H1 (cell line): ENCODE measurements at regions not wholly inside any gene's neighbourhood (a gene's known extent, or its start where the extent isn't known, plus 50 kb on each side); places are given as distances from the start of the nearest gene placed in this dataset.

ENCODE experiments used
- CTCF ChIA-PET: fragments of 300-600 bp; sonication (Branson Sonifier 250); formaldehyde crosslinking; loops from one replicate; lab custom pipeline; 2021; ENCODE audit not compliant: partially characterized antibody; lab: Charles Lee
- POLR2A ChIA-PET: fragments of 300-600 bp; sonication (Branson Sonifier 250); formaldehyde crosslinking; loops from one replicate; lab custom pipeline; 2021; ENCODE audit warnings: inconsistent platforms; ENCODE audit not compliant: partially characterized antibody; lab: Charles Lee
- DNase-seq, 2 experiments: peaks; one replicate each; pipeline versions ENCODE4 v3.0.0 to v3.0.0-alpha.2; 2010 to 2022; ENCODE audit warnings: low spot score in 2 of 2, low read depth in 1 of 2, mixed read lengths in 1 of 2
- FAIRE-seq: peaks from 2 replicates; lab custom pipeline; 2011; peaks lifted over from hg19 to GRCh38; lab: Jason Lieb, UNC
- H2AFZ ChIP-seq: 2 replicates; pipeline ENCODE4 v1.8.1; 2012; ENCODE audit warnings: low read length, inconsistent platforms
- H2AK5ac ChIP-seq: 2 replicates; pipeline ENCODE4 v1.6.1; 2013; ENCODE audit warnings: low read depth, low read length
- H2BK120ac ChIP-seq: replicated peaks from 2 replicates; pipeline ENCODE3; 2013; ENCODE audit warnings: low read depth, low read length, inconsistent platforms
- H2BK12ac ChIP-seq: 2 replicates; pipeline ENCODE4 v1.6.1; 2013; ENCODE audit warnings: low read depth, low read length
- H2BK15ac ChIP-seq: 2 replicates; pipeline ENCODE4 v1.6.1; 2013; ENCODE audit warnings: low read length
- H2BK20ac ChIP-seq: 2 replicates; pipeline ENCODE4 v1.6.1; 2013; ENCODE audit warnings: low read length
- H2BK5ac ChIP-seq: 2 replicates; pipeline ENCODE4 v1.6.1; 2013; ENCODE audit warnings: low read depth, low read length
- H3K14ac ChIP-seq: 2 replicates; pipeline ENCODE4 v1.6.1; 2013; ENCODE audit warnings: inconsistent platforms; ENCODE audit not compliant: insufficient read length
- H3K18ac ChIP-seq: 2 replicates; pipeline ENCODE4 v1.6.1; 2013; ENCODE audit warnings: low read length; ENCODE audit errors: extremely low read depth
- H3K23ac ChIP-seq: 2 replicates; pipeline ENCODE4 v1.6.1; 2013; ENCODE audit warnings: inconsistent platforms; ENCODE audit not compliant: insufficient read length
- H3K23me2 ChIP-seq: 2 replicates; pipeline ENCODE4 v1.6.1; 2013; ENCODE audit warnings: low read depth, low read length
- H3K27ac ChIP-seq: 2 replicates; pipeline ENCODE4 v1.6.1; 2011; ENCODE audit warnings: low read depth, low read length, inconsistent platforms
- H3K27me3 ChIP-seq, 4 experiments: replicated peaks in 1 of 4; 1 replicate in 1 of 4; 2 replicates in 3 of 4; pipeline versions ENCODE4 v1.6.1 to v1.8.1; 2011 to 2013; ENCODE audit warnings: low read length in 3 of 4, mild to moderate bottlenecking in 3 of 4, inconsistent platforms in 2 of 4, mixed read lengths in 2 of 4, moderate library complexity in 1 of 4; ENCODE audit not compliant: control insufficient read depth in 3 of 4, insufficient read depth in 3 of 4; ENCODE audit errors: extremely low read depth in 1 of 4
- H3K36me3 ChIP-seq, 4 experiments: 2 replicates each; pipeline versions ENCODE4 v1.6.1 to v1.8.1; 2011 to 2013; ENCODE audit warnings: mild to moderate bottlenecking in 4 of 4, low read length in 3 of 4, moderate library complexity in 2 of 4, control low read depth in 1 of 4, inconsistent platforms in 1 of 4; ENCODE audit not compliant: insufficient read depth in 4 of 4, control insufficient read depth in 2 of 4
- H3K4ac ChIP-seq: replicated peaks from 2 replicates; pipeline ENCODE3; 2013; ENCODE audit warnings: low read length, low read depth, mixed read lengths, inconsistent platforms; ENCODE audit not compliant: insufficient read length
- H3K4me1 ChIP-seq, 4 experiments: replicated peaks in 1 of 4; 1 replicate in 1 of 4; 2 replicates in 3 of 4; pipeline versions ENCODE4 v1.6.1 to v1.8.1; 2011 to 2013; ENCODE audit warnings: low read length in 3 of 4, inconsistent platforms in 2 of 4, mixed read lengths in 1 of 4; ENCODE audit not compliant: insufficient read depth in 4 of 4, control insufficient read depth in 3 of 4
- H3K4me2 ChIP-seq, 2 experiments: 2 replicates each; pipeline versions ENCODE4 v1.6.1 to v1.8.1; 2011 to 2013; ENCODE audit warnings: low read depth in 2 of 2, low read length in 2 of 2, control low read depth in 1 of 2, inconsistent platforms in 1 of 2, mild to moderate bottlenecking in 1 of 2; ENCODE audit not compliant: insufficient read depth in 1 of 2
- H3K4me3 ChIP-seq, 4 experiments: fragments of 200-600, 300-600 bp in 1 of 4; sonication (generic), shearing (Covaris generic), sonication (Bioruptor Twin) in 1 of 4; 2 replicates each; pipeline versions ENCODE4 v1.5.1 to v1.8.1; 2011 to 2016; ENCODE audit warnings: low read length in 4 of 4, low read depth in 3 of 4, control low read depth in 2 of 4, inconsistent platforms in 2 of 4, mild to moderate bottlenecking in 2 of 4, mixed read lengths in 1 of 4, moderate library complexity in 1 of 4; ENCODE audit not compliant: insufficient read depth in 2 of 4; ENCODE audit errors: extremely low read depth in 1 of 4
- H3K56ac ChIP-seq: replicated peaks from 2 replicates; pipeline ENCODE3; 2013; ENCODE audit warnings: low read depth, mild to moderate bottlenecking, mixed read lengths, low read length, inconsistent platforms; ENCODE audit not compliant: insufficient read length
- H3K79me1 ChIP-seq: 2 replicates; pipeline ENCODE4 v1.6.1; 2013; ENCODE audit warnings: low read depth, low read length, control low read depth
- H3K79me2 ChIP-seq, 2 experiments: 2 replicates each; pipeline versions ENCODE4 v1.6.1 to v1.8.1; 2012 to 2013; ENCODE audit warnings: low read length in 2 of 2, mild to moderate bottlenecking in 2 of 2, inconsistent platforms in 1 of 2; ENCODE audit not compliant: insufficient read depth in 2 of 2, control insufficient read depth in 1 of 2
- H3K9ac ChIP-seq, 4 experiments: replicated peaks in 1 of 4; 1 replicate in 1 of 4; 2 replicates in 3 of 4; pipeline versions ENCODE4 v1.6.1 to v1.8.1; 2011 to 2013; ENCODE audit warnings: low read depth in 3 of 4, low read length in 3 of 4, control low read depth in 2 of 4, mild to moderate bottlenecking in 2 of 4, moderate library complexity in 2 of 4, inconsistent platforms in 1 of 4; ENCODE audit errors: extremely low read depth in 1 of 4
- H3K9me3 ChIP-seq, 2 experiments: 2 replicates each; pipeline versions ENCODE4 v1.6.1 to v1.8.1; 2012 to 2013; ENCODE audit warnings: mild to moderate bottlenecking in 2 of 2, moderate library complexity in 2 of 2, control low read depth in 1 of 2, inconsistent platforms in 1 of 2, low read depth in 1 of 2, low read length in 1 of 2, mixed read lengths in 1 of 2; ENCODE audit not compliant: insufficient read depth in 2 of 2
- H4K20me1 ChIP-seq, 2 experiments: replicated peaks in 1 of 2; 2 replicates each; pipeline versions ENCODE3 to v1.8.1; 2011 to 2013; ENCODE audit warnings: inconsistent platforms in 2 of 2, low read length in 2 of 2, mild to moderate bottlenecking in 1 of 2; ENCODE audit not compliant: insufficient read depth in 2 of 2, control insufficient read depth in 1 of 2
- H4K5ac ChIP-seq: 2 replicates; pipeline ENCODE4 v1.6.1; 2013; ENCODE audit warnings: low read length, low read depth, mixed read lengths, inconsistent platforms; ENCODE audit not compliant: insufficient read length
- H4K8ac ChIP-seq: 2 replicates; pipeline ENCODE4 v1.8.0; 2013; ENCODE audit warnings: mild to moderate bottlenecking, moderate library complexity, low read length, inconsistent platforms; ENCODE audit not compliant: insufficient read depth; ENCODE audit errors: extremely low read depth
- H4K91ac ChIP-seq: replicated peaks from 2 replicates; pipeline ENCODE3; 2013; ENCODE audit warnings: low read length, mixed read lengths, inconsistent platforms; ENCODE audit not compliant: insufficient read length
- BCL11A ChIP-seq, 2 experiments: IDR thresholded peaks; one replicate each; pipeline ENCODE4 v1.6.1; 2011; ENCODE audit warnings: low read depth in 2 of 2, low read length in 2 of 2, mild to moderate bottlenecking in 2 of 2
- CBX8 ChIP-seq: fragments of 300-800, 300-1000 bp; sonication (generic); IDR thresholded peaks from 2 replicates; pipeline ENCODE4 v1.7.1; 2016; ENCODE audit warnings: low read depth, low read length, borderline replicate concordance
- HDAC2 ChIP-seq, 2 experiments: fragments of 300-600 bp in 1 of 2; sonication (generic) in 1 of 2; IDR thresholded peaks; 2 replicates each; pipeline ENCODE4 v1.6.1; 2011 to 2012; ENCODE audit warnings: low read depth in 2 of 2, low read length in 2 of 2, mild to moderate bottlenecking in 2 of 2, moderate library complexity in 2 of 2, borderline replicate concordance in 1 of 2, inconsistent platforms in 1 of 2
- JUN ChIP-seq: IDR thresholded peaks from 2 replicates; pipeline ENCODE4 v1.6.1; 2011; ENCODE audit warnings: low read depth, mild to moderate bottlenecking, improper control_type of control experiment, low read length
- JUND ChIP-seq: IDR thresholded peaks from 2 replicates; pipeline ENCODE4 v1.6.1; 2011; ENCODE audit warnings: mild to moderate bottlenecking, improper control_type of control experiment, low read length
- NRF1 ChIP-seq: IDR thresholded peaks from 2 replicates; pipeline ENCODE4 v1.6.1; 2011; ENCODE audit warnings: mild to moderate bottlenecking, low read depth, low read length, improper control_type of control experiment
- POLR2A ChIP-seq, 2 experiments: IDR thresholded peaks; 1 replicate in 1 of 2; 2 replicates in 1 of 2; pipeline ENCODE4 v1.6.1; 2011; ENCODE audit warnings: low read depth in 2 of 2, low read length in 2 of 2, mild to moderate bottlenecking in 2 of 2; ENCODE audit errors: control extremely low read depth in 1 of 2
- POLR2AphosphoS5 ChIP-seq: IDR thresholded peaks from 2 replicates; pipeline ENCODE4 v1.6.1; 2011; ENCODE audit warnings: low read depth, low read length
- RBBP5 ChIP-seq: IDR thresholded peaks from 2 replicates; pipeline ENCODE4 v1.7.1; 2012; ENCODE audit warnings: low read depth, mild to moderate bottlenecking, inconsistent platforms, low read length, moderate library complexity, borderline replicate concordance
- RFX5 ChIP-seq: IDR thresholded peaks from 2 replicates; pipeline ENCODE4 v1.6.1; 2011; ENCODE audit warnings: low read depth, low read length, improper control_type of control experiment, borderline replicate concordance
- SIN3A ChIP-seq, 2 experiments: IDR thresholded peaks in 1 of 2; conservative IDR thresholded peaks in 1 of 2; 2 replicates each; pipeline ENCODE4 v1.6.1; 2011 to 2012; ENCODE audit warnings: low read length in 2 of 2, improper control_type of control experiment in 1 of 2, low read depth in 1 of 2, mild to moderate bottlenecking in 1 of 2
- SIX5 ChIP-seq: IDR thresholded peaks from 2 replicates; pipeline ENCODE4 v1.6.1; 2011; ENCODE audit warnings: mild to moderate bottlenecking, low read depth, low read length
- SP4 ChIP-seq: IDR thresholded peaks from 2 replicates; pipeline ENCODE4 v1.6.1; 2012; ENCODE audit warnings: low read length, inconsistent platforms
- TAF7 ChIP-seq: optimal IDR thresholded peaks from 2 replicates; pipeline ENCODE3; 2011; ENCODE audit warnings: low read depth, mild to moderate bottlenecking, inconsistent platforms, low read length, moderate library complexity, borderline replicate concordance
- TCF12 ChIP-seq: IDR thresholded peaks from 2 replicates; pipeline ENCODE4 v1.6.1; 2011; ENCODE audit warnings: low read depth, mild to moderate bottlenecking, low read length
- YY1 ChIP-seq: IDR thresholded peaks from 2 replicates; pipeline ENCODE4 v1.6.1; 2011; ENCODE audit warnings: low read depth, mild to moderate bottlenecking, low read length
- ZNF274 ChIP-seq: IDR thresholded peaks from 2 replicates; pipeline ENCODE4 v1.7.0; 2012; ENCODE audit warnings: low read length, borderline replicate concordance; ENCODE audit errors: extremely low read depth
- WGBS, 2 experiments: shearing (Covaris generic) in 1 of 2; methylation state at CpG; one replicate each; pipeline versions ENCODE4 v1.1.6 to v1.1.7; 2013 to 2015; ENCODE audit warnings: low lambda C conversion rate in 2 of 2, mixed read lengths in 2 of 2, inconsistent platforms in 1 of 2, low coverage in 1 of 2, missing lambda C conversion rate in 1 of 2; ENCODE audit not compliant: insufficient replicate concordance in 2 of 2, insufficient coverage in 1 of 2, insufficient read length in 1 of 2; ENCODE audit errors: extremely low coverage in 1 of 2, missing lambda C conversion rate in 1 of 2; 5-methylcytosine and 5-hydroxymethylcytosine counted together

DNA sequence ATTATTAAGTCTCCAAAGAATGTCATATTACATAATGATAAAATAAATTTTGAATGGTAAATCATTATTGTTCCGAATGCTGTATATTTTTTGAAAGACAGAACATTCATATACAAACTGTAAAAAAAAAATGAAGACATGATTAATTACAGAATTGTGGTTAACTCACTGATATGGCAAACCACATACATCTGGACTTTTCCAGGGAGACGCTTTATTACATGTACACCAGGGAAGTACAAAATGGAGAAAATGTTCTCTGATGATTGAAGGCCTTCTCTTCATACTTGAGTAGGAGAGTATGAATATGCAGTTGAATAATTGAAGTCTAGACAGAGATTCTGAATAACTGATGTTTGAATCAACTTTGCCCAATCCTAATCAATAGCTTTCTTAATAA is 1886.9 kb downstream of the EFNA5 start:
- Histone ChIP-seq H2AK5ac (no peak overlapping the region), H2BK120ac (no peak overlapping the region), H3K56ac (no peak overlapping the region), H2BK12ac (no peak overlapping the region), H3K27ac (no peak overlapping the region), H4K8ac (no peak overlapping the region), H3K4me1 (no peaks in the 10 kb centered on the region), H2BK20ac (no peak overlapping the region), H3K79me2 (no peaks in the 10 kb centered on the region), H4K20me1 (no peaks in the 10 kb centered on the region), H3K27me3 (no peaks in the 10 kb centered on the region), H3K79me1 (no peaks in the 10 kb centered on the region), H3K23ac (no peak overlapping the region), H3K4ac (no peak overlapping the region), H3K14ac (no peak overlapping the region), H4K91ac (no peak overlapping the region), H4K5ac (no peak overlapping the region), H3K4me2 (no peak overlapping the region), H3K9me3 (no peaks in the 10 kb centered on the region), H3K23me2 (no peaks in the 10 kb centered on the region), H2BK5ac (no peak overlapping the region), H3K18ac (no peak overlapping the region), H3K36me3 (no peaks in the 10 kb centered on the region), H2BK15ac (no peak overlapping the region), H3K9ac (no peak overlapping the region), H2AFZ (no peak overlapping the region), H3K4me3 (no peak overlapping the region)
- ChIA-PET POLR2A (no interaction called here), CTCF (no interaction called here)
- no peak for FAIRE-seq
- DNase-seq, result no peak
- WGBS, 2 experiments, result 95% methylated on average over 2 of the region's 2 CpGs; no CpG with 5 or more reads in 1 of the 2 experiments
- TF ChIP-seq TCF12 (no peak), POLR2AphosphoS5 (no peak), RFX5 (no peak), TAF7 (no peak), JUND (no peak), SIX5 (no peak), SIN3A (conservative IDR thresholded peaks at IDR 0.05 in 1 of 2, IDR thresholded peaks at IDR 0.05 in 1 of 2; ENCODE audit: low read depth in 1 of 2, low read length in 2 of 2) (no peak), ZNF274 (no peak), JUN (no peak), CBX8 (no peak), RBBP5 (no peak), POLR2A (IDR thresholded peaks at IDR 0.05; ENCODE audit: control extremely low read depth in 1 of 2, low read depth in 2 of 2, low read length in 2 of 2) (no peak), YY1 (no peak), SP4 (no peak), NRF1 (no peak), BCL11A (IDR thresholded peaks at IDR 0.05; ENCODE audit: low read depth in 2 of 2, low read length in 2 of 2) (no peak), HDAC2 (IDR thresholded peaks at IDR 0.05; ENCODE audit: borderline replicate concordance in 1 of 2, low read depth in 2 of 2, low read length in 2 of 2) (no peak)
